ENCODE measurements at regions not wholly inside any gene's neighbourhood (a gene's known extent, or its start where the extent isn't known, plus 50 kb on each side); places are given as distances from the start of the nearest gene placed in this dataset.

GRCh38 chr15:62369454-62369853 lies 204.4 kb upstream of the C2CD4B start:
- no peak for TF ChIP-seq CTCF (IDR thresholded peaks at IDR 0.05)
- no peak for TF ChIP-seq POLR2A (IDR thresholded peaks at IDR 0.05)

All from heart left ventricle (tissue), 13 donors.